OCI-LY1 (cell line): ENCODE measurements at regions not wholly inside any gene's neighbourhood (a gene's known extent, or its start where the extent isn't known, plus 50 kb on each side); places are given as distances from the start of the nearest gene placed in this dataset.

ENCODE experiments used
- CTCF ChIP-seq: fragments of 200-600 bp; sonication (generic), shearing (Covaris generic); IDR thresholded peaks from 2 replicates; pipeline ENCODE4 v1.5.1; 2017; ENCODE audit warnings: mild to moderate bottlenecking, antibody characterized with exemption, low read length, moderate library complexity, mixed read lengths
- EZH2 ChIP-seq: fragments of 200-600 bp; sonication (generic), shearing (Covaris generic); IDR thresholded peaks from 2 replicates; pipeline ENCODE4 v1.8.0; 2017; ENCODE audit warnings: borderline replicate concordance, mixed run types, mild to moderate bottlenecking, antibody characterized with exemption, low read length, moderate library complexity, mixed read lengths

DNA sequence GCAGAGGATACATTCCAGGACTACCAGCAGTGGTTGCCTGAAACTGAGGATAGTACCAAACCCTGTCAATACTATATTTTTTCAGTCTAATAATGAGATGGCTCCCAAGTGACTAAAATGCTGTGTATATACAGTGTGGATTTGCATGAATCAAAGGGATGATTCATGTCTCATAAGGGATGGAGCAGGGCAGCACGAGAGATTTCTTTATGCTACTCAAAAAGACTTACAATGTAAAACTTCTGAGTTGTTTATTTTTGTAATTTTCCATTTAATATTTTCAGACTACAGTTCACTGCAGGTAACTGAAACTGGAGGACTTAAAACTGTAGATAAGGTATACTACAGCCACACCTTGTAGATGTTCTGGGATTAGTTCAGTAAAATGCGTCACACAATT lies 674.7 kb upstream of the SALL1 start:
- TF ChIP-seq CTCF: no peak
- TF ChIP-seq EZH2: no peak
